ENCODE measurements at regions not wholly inside any gene's neighbourhood (a gene's known extent, or its start where the extent isn't known, plus 50 kb on each side); places are given as distances from the start of the nearest gene placed in this dataset.

DNA sequence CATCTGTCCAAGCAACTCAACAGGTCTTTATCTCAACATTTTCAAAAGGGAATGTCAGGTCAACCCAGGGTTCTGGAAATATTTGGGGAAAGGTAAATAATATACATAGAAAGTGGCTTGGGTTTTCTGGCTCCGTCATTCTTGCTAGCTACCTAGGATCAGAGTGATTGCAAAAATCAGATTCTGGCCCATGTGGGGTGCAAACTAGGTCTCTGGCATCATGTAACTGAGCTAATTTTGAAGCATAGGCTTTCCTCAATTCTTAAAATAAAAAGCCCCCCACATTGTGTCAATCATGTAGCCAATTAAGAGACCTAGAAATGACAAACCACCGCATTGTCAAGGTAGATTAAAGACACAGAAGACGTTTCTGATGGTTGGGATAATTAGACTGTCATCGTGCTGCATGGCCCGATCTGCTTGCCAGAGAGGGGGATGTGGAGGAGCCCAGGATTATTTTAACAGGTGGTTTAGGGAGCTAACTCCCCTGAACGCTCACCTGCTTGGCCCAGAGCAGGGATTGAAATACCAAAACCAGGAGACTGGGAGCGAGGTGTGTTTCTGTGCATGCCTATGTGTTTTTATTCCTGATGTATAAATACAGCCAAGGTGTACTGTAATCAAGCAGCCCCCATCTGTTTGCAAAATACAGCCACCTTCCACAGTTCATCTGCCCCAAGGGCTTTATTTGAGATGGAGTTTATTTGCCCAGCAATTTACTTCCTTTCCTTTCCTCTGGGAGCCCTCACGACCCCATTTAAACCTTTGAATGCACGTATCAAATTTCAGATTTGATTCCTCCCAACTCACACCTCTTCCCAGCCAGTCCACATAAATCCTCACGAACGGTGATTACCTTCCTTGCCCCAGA, 189.5 kb downstream of the TTC8 start:
- Histone ChIP-seq H3K4me2 (replicated peaks; ENCODE audit: extremely low read depth, low read length, poor library complexity, severe bottlenecking) (no peak overlapping the region), H3K4me3 (replicated peaks in 1 of 3; ENCODE audit: low read depth in 2 of 3, low read length in 3 of 3) (no peak overlapping the region), H3K9me3 (replicated peaks in 1 of 2; ENCODE audit: control insufficient read depth in 1 of 2, insufficient read depth in 1 of 2, low read length in 2 of 2) (peaks cover 0 to 4% of the 10 kb centered on the region in 2 donors), H2AFZ (ENCODE audit: insufficient read depth, low read depth, low read length, poor library complexity, severe bottlenecking) (no peak overlapping the region), H3K4me1 (ENCODE audit: control insufficient read depth in 1 of 2, insufficient read depth in 2 of 2, low read length in 2 of 2) (peaks cover 10% of the 10 kb centered on the region in 2 donors), H3K27me3 (ENCODE audit: control insufficient read depth in 2 of 2, insufficient read depth in 2 of 2, low read length in 2 of 2) (no peaks in the 10 kb centered on the region), H3K9ac (ENCODE audit: insufficient read depth, low read length, poor library complexity, severe bottlenecking) (no peak overlapping the region), H3K36me3 (replicated peaks in 1 of 2; ENCODE audit: control insufficient read depth in 1 of 2, insufficient read depth in 2 of 2, low read length in 2 of 2) (no peaks in the 10 kb centered on the region), H3K79me2 (ENCODE audit: insufficient read depth, low read length) (no peaks in the 10 kb centered on the region), H3K27ac (ENCODE audit: low read depth in 1 of 2, low read length in 2 of 2) (no peak overlapping the region), H4K20me1 (ENCODE audit: insufficient read depth, low read length) (no peaks in the 10 kb centered on the region)
- peaks cover 12% of the 10 kb centered on the region for H3K4me1 Mint-ChIP-seq
- peaks cover 0 to 4% (median 2%) of the 10 kb centered on the region in 7 donors for H3K9me3 Mint-ChIP-seq
- TF ChIP-seq, protein P1, sequence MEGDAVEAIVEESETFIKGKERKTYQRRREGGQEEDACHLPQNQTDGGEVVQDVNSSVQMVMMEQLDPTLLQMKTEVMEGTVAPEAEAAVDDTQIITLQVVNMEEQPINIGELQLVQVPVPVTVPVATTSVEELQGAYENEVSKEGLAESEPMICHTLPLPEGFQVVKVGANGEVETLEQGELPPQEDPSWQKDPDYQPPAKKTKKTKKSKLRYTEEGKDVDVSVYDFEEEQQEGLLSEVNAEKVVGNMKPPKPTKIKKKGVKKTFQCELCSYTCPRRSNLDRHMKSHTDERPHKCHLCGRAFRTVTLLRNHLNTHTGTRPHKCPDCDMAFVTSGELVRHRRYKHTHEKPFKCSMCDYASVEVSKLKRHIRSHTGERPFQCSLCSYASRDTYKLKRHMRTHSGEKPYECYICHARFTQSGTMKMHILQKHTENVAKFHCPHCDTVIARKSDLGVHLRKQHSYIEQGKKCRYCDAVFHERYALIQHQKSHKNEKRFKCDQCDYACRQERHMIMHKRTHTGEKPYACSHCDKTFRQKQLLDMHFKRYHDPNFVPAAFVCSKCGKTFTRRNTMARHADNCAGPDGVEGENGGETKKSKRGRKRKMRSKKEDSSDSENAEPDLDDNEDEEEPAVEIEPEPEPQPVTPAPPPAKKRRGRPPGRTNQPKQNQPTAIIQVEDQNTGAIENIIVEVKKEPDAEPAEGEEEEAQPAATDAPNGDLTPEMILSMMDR (IDR thresholded peaks at IDR 0.05), result no peak
- intact Hi-C loops (cut with micrococcal nuclease), result no loop called here
- peaks cover 2 to 4% (median 2%) of the 10 kb centered on the region in 3 donors for H3K27me3 Mint-ChIP-seq (ENCODE audit: low read depth in 3 of 3)
- DNase-seq, result no peak
- WGBS (ENCODE audit: insufficient coverage), result 51% methylated on average over 9 of the region's 11 CpGs
- no peaks in the 10 kb centered on the region for H3K36me3 Mint-ChIP-seq
- H3K4me3 Mint-ChIP-seq, result peak overlapping the region in 1 of 2 donors; percentile 32
- peak overlapping the region in 1 of 7 donors; percentile 46 for H3K27ac Mint-ChIP-seq

DNA sequence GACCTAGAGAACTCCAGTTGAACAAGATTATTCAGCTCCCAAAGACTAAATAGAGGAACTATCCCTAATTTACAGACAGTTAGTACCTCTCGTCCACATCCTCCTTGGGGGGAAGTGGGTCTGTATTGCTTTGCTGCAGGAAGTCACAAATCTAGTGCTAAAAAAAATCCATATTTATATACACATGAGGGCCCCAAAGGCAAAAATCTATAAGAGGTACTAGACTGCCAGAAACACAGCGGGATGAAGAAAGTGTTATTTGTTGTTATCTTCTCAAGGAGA, 190.1 kb downstream of the TTC8 start:
- peak in 1 of 3 donors; percentile 12 for DNase-seq
- no peak overlapping the region for H3K4me3 ChIP-seq (replicated peaks in 1 of 3; ENCODE audit: low read depth in 2 of 3, low read length in 3 of 3)
- no peak overlapping the region for H2AFZ ChIP-seq (ENCODE audit: insufficient read depth, low read depth, low read length, poor library complexity, severe bottlenecking)
- H3K9me3 ChIP-seq (replicated peaks in 1 of 2; ENCODE audit: control insufficient read depth in 1 of 2, insufficient read depth in 1 of 2, low read length in 2 of 2), result peaks cover 0 to 4% of the 10 kb centered on the region in 2 donors
- Mint-ChIP-seq H3K27ac (peak overlapping the region in 1 of 7 donors; percentile 46), H3K27me3 (ENCODE audit: low read depth in 3 of 3) (peaks cover 2 to 4% (median 2%) of the 10 kb centered on the region in 3 donors), H3K36me3 (no peaks in the 10 kb centered on the region), H3K9me3 (peaks cover 0 to 4% (median 2%) of the 10 kb centered on the region in 7 donors), H3K4me3 (peak overlapping the region in 1 of 2 donors; percentile 32), H3K4me1 (peaks cover 12% of the 10 kb centered on the region)
- H3K79me2 ChIP-seq (ENCODE audit: insufficient read depth, low read length), result no peaks in the 10 kb centered on the region
- H3K27me3 ChIP-seq (ENCODE audit: control insufficient read depth in 2 of 2, insufficient read depth in 2 of 2, low read length in 2 of 2), result no peaks in the 10 kb centered on the region
- no peak overlapping the region for H3K27ac ChIP-seq (ENCODE audit: low read depth in 1 of 2, low read length in 2 of 2)
- no peaks in the 10 kb centered on the region for H4K20me1 ChIP-seq (ENCODE audit: insufficient read depth, low read length)
- H3K4me2 ChIP-seq (replicated peaks; ENCODE audit: extremely low read depth, low read length, poor library complexity, severe bottlenecking), result no peak overlapping the region
- H3K36me3 ChIP-seq (replicated peaks in 1 of 2; ENCODE audit: control insufficient read depth in 1 of 2, insufficient read depth in 2 of 2, low read length in 2 of 2), result no peaks in the 10 kb centered on the region
- peaks cover 10% of the 10 kb centered on the region in 2 donors for H3K4me1 ChIP-seq (ENCODE audit: control insufficient read depth in 1 of 2, insufficient read depth in 2 of 2, low read length in 2 of 2)
- intact Hi-C loops (cut with micrococcal nuclease), result no loop called here
- no CpG with 5 or more reads among the region's 2 CpGs for WGBS (ENCODE audit: insufficient coverage)
- H3K9ac ChIP-seq (ENCODE audit: insufficient read depth, low read length, poor library complexity, severe bottlenecking), result no peak overlapping the region
- TF ChIP-seq, protein P1 (IDR thresholded peaks at IDR 0.05), result no peak
